ENCODE measurements at regions not wholly inside any gene's neighbourhood (a gene's known extent, or its start where the extent isn't known, plus 50 kb on each side); places are given as distances from the start of the nearest gene placed in this dataset.

DNA sequence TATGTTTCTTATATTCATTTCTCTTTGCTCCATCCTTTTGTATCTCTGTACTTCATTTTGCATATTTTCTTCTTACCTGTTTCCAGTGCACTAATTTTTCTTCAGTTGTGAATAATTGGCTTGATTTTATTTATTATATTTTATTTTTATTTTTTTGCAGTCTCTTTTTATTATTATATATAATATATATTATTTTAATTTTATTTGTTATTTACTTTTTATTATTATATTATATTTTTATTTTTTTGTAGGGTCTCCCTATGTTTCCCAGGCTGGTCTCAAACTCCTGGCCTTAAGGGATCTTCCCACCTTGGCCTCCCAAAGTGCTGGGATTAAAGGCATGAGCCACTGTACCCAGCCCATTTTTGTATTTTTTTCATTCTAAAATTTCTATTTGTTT is 213.1 kb upstream of the TSC22D2 start:
- Histone ChIP-seq H3K27ac (ENCODE audit: low read depth, low read length) (no peak overlapping the region), H4K5ac (ENCODE audit: insufficient read length, low read depth, low read length) (no peak overlapping the region), H3K4me1 (replicated peaks in 1 of 4; ENCODE audit: control insufficient read depth in 3 of 4, insufficient read depth in 4 of 4, low read length in 3 of 4) (peaks cover 0 to 6% (median 0%) of the 10 kb centered on the region in 4 experiments; a peak in 1 of 7 replicates), H2BK120ac (replicated peaks; ENCODE audit: low read depth, low read length) (no peak overlapping the region), H2BK20ac (ENCODE audit: low read length) (no peak overlapping the region), H3K79me1 (ENCODE audit: low read depth, low read length) (no peaks in the 10 kb centered on the region), H3K4me2 (ENCODE audit: insufficient read depth in 1 of 2, low read depth in 2 of 2, low read length in 2 of 2) (no peak overlapping the region), H3K9ac (replicated peaks in 1 of 4; ENCODE audit: extremely low read depth in 1 of 4, low read depth in 3 of 4, low read length in 3 of 4) (no peak overlapping the region), H3K56ac (replicated peaks; ENCODE audit: insufficient read length, low read depth, low read length) (no peak overlapping the region), H3K14ac (ENCODE audit: insufficient read length) (no peak overlapping the region), H2BK15ac (ENCODE audit: low read length) (no peak overlapping the region), H3K36me3 (ENCODE audit: control insufficient read depth in 2 of 4, insufficient read depth in 4 of 4, low read length in 3 of 4) (no peaks in the 10 kb centered on the region), H2AFZ (ENCODE audit: low read length) (peak overlapping the region; percentile 96; the same call in 1 of the 2 replicates), H2BK12ac (ENCODE audit: low read depth, low read length) (no peak overlapping the region), H3K9me3 (ENCODE audit: insufficient read depth in 2 of 2, low read depth in 1 of 2, low read length in 1 of 2) (no peaks in the 10 kb centered on the region; a peak in 1 of 4 replicates), H3K4me3 (ENCODE audit: extremely low read depth in 1 of 4, insufficient read depth in 2 of 4, low read depth in 3 of 4, low read length in 4 of 4) (no peak overlapping the region), H3K23ac (ENCODE audit: insufficient read length) (no peak overlapping the region), H3K4ac (replicated peaks; ENCODE audit: insufficient read length, low read depth, low read length) (no peak overlapping the region), H3K23me2 (ENCODE audit: low read depth, low read length) (no peaks in the 10 kb centered on the region; the same call in 1 of the 2 replicates), H4K20me1 (replicated peaks in 1 of 2; ENCODE audit: control insufficient read depth in 1 of 2, insufficient read depth in 2 of 2, low read length in 2 of 2) (no peaks in the 10 kb centered on the region), H4K91ac (replicated peaks; ENCODE audit: insufficient read length, low read length) (no peak overlapping the region), H3K79me2 (ENCODE audit: control insufficient read depth in 1 of 2, insufficient read depth in 2 of 2, low read length in 2 of 2) (no peaks in the 10 kb centered on the region), H4K8ac (ENCODE audit: extremely low read depth, insufficient read depth, low read length) (no peak overlapping the region), H2BK5ac (ENCODE audit: low read depth, low read length) (no peak overlapping the region), H3K27me3 (replicated peaks in 1 of 4; ENCODE audit: control insufficient read depth in 3 of 4, extremely low read depth in 1 of 4, insufficient read depth in 3 of 4, low read length in 3 of 4) (no peaks in the 10 kb centered on the region), H2AK5ac (ENCODE audit: low read depth, low read length) (no peak overlapping the region), H3K18ac (ENCODE audit: extremely low read depth, low read length) (no peak overlapping the region)
- FAIRE-seq (no peak), DNase-seq (ENCODE audit: low read depth in 1 of 2, low spot score in 2 of 2) (no peak)
- ChIA-PET POLR2A (ENCODE audit: partially characterized antibody) (no interaction called here), CTCF (ENCODE audit: partially characterized antibody) (no interaction called here)
- TF ChIP-seq SIRT6 (IDR thresholded peaks at IDR 0.05; ENCODE audit: low read length): no peak
- no peak for TF ChIP-seq TEAD4 (IDR thresholded peaks at IDR 0.05; ENCODE audit: low read depth, low read length)
- TF ChIP-seq EP300 (IDR thresholded peaks at IDR 0.05; ENCODE audit: borderline replicate concordance in 1 of 2, low read depth in 2 of 2, low read length in 2 of 2): no peak
- no peak for TF ChIP-seq CREB1 (IDR thresholded peaks at IDR 0.05)
- TF ChIP-seq CTBP2 (IDR thresholded peaks at IDR 0.05; ENCODE audit: borderline replicate concordance, insufficient read depth, insufficient read length, low read length): no peak
- no peak for TF ChIP-seq KDM5A (IDR thresholded peaks at IDR 0.05; ENCODE audit: low read length)
- no peak for TF ChIP-seq TBP (IDR thresholded peaks at IDR 0.05; ENCODE audit: low read depth, low read length)
- no peak for TF ChIP-seq NANOG (IDR thresholded peaks at IDR 0.05; ENCODE audit: insufficient read depth, low read depth, low read length, poor library complexity, severe bottlenecking)
- TF ChIP-seq SAP30 (IDR thresholded peaks at IDR 0.05; ENCODE audit: insufficient read depth, insufficient replicate concordance, low read length): no peak
- no peak for TF ChIP-seq RXRA (IDR thresholded peaks at IDR 0.05; ENCODE audit: insufficient read depth, low read depth, low read length)
- no peak for TF ChIP-seq EGR1 (IDR thresholded peaks at IDR 0.05; ENCODE audit: borderline replicate concordance, low read depth, low read length)
- no peak for TF ChIP-seq POLR2A (IDR thresholded peaks at IDR 0.05; ENCODE audit: control extremely low read depth in 1 of 2, low read depth in 2 of 2, low read length in 2 of 2)
- TF ChIP-seq RAD21 (IDR thresholded peaks at IDR 0.05 in 1 of 2, conservative IDR thresholded peaks at IDR 0.05 in 1 of 2; ENCODE audit: low read depth in 2 of 2, low read length in 2 of 2): no peak
- TF ChIP-seq SP2 (IDR thresholded peaks at IDR 0.05; ENCODE audit: low read length): no peak
